HG03103 (cell line): ENCODE measurements at regions not wholly inside any gene's neighbourhood (a gene's known extent, or its start where the extent isn't known, plus 50 kb on each side); places are given as distances from the start of the nearest gene placed in this dataset.

ENCODE experiments used
- ATAC-seq: cut with Tn5 transposase; IDR thresholded peaks from one replicate; pipeline ENCODE4 v1.9.1; 2021; ENCODE audit warnings: low read depth; ENCODE audit not compliant: unreplicated experiment

- ATAC-seq, result no peak
Observed at GRCh38 chr9:86664603-86665002, 282.7 kb downstream of the GAS1 start.

GRCh38 chr9:86663905-86664304 lies 283.4 kb downstream of the GAS1 start:
- ATAC-seq, result no peak

- no peak for ATAC-seq
Observed at GRCh38 chr9:86662890-86663468, 284.3 kb downstream of the GAS1 start.

- no peak for ATAC-seq
Observed at GRCh38 chr9:86660146-86660943, 287.0 kb downstream of the GAS1 start.

- no peak for ATAC-seq
Observed at GRCh38 chr9:86659413-86660046, 287.8 kb downstream of the GAS1 start.

GRCh38 chr9:86655147-86655546 lies 292.2 kb downstream of the GAS1 start:
- ATAC-seq, result no peak

GRCh38 chr9:86653466-86653865 lies 293.8 kb downstream of the GAS1 start:
- ATAC-seq, result no peak

- ATAC-seq, result no peak
Observed at GRCh38 chr9:86652736-86653135, 294.6 kb downstream of the GAS1 start.

GRCh38 chr9:86649913-86650312 lies 295.7 kb upstream of the TUT7 start:
- ATAC-seq, result no peak

GRCh38 chr9:86648828-86649170 lies 294.6 kb upstream of the TUT7 start:
- no peak for ATAC-seq

- no peak for ATAC-seq
Observed at GRCh38 chr9:86648156-86648827, 294.1 kb upstream of the TUT7 start.

- no peak for ATAC-seq
Observed at GRCh38 chr9:86645303-86645702, 291.1 kb upstream of the TUT7 start.

GRCh38 chr9:86644675-86645034 lies 290.4 kb upstream of the TUT7 start:
- ATAC-seq, result no peak

GRCh38 chr9:86643946-86644674 lies 289.9 kb upstream of the TUT7 start:
- no peak for ATAC-seq

- ATAC-seq, result no peak
Observed at GRCh38 chr9:86642721-86643120, 288.5 kb upstream of the TUT7 start.

- no peak for ATAC-seq
Observed at GRCh38 chr9:86641970-86642369, 287.8 kb upstream of the TUT7 start.

GRCh38 chr9:86639899-86640379 lies 285.7 kb upstream of the TUT7 start:
- ATAC-seq, result no peak

- no peak for ATAC-seq
Observed at GRCh38 chr9:86639287-86639686, 285.1 kb upstream of the TUT7 start.

- ATAC-seq, result no peak
Observed at GRCh38 chr9:86638109-86638508, 283.9 kb upstream of the TUT7 start.

- no peak for ATAC-seq
Observed at GRCh38 chr9:86637515-86637914, 283.3 kb upstream of the TUT7 start.

- ATAC-seq, result no peak
Observed at GRCh38 chr9:86636519-86636918, 282.3 kb upstream of the TUT7 start.
